ENCODE measurements at regions not wholly inside any gene's neighbourhood (a gene's known extent, or its start where the extent isn't known, plus 50 kb on each side); places are given as distances from the start of the nearest gene placed in this dataset.

- TF ChIP-seq CTCF (conservative IDR thresholded peaks at IDR 0.05) = no peak
- TF ChIP-seq EZH2 (IDR thresholded peaks at IDR 0.05; ENCODE audit: low read depth) = no peak
Observed at GRCh38 chr6:134631398-134631924, 313.5 kb upstream of the SGK1 start.
